Neuronal stem cell (in vitro differentiated cells): ENCODE measurements at regions not wholly inside any gene's neighbourhood (a gene's known extent, or its start where the extent isn't known, plus 50 kb on each side); places are given as distances from the start of the nearest gene placed in this dataset.

Experiments
- DNase-seq: peaks from one replicate; pipeline ENCODE4 v3.0.0-alpha.2; 2013; ENCODE audit warnings: low spot score
- H2AFZ ChIP-seq: one replicate; pipeline ENCODE4 v1.6.1; 2013; ENCODE audit warnings: mild to moderate bottlenecking, low read length, inconsistent platforms
- H2AK5ac ChIP-seq: 2 replicates; pipeline ENCODE4 v1.6.1; 2013; ENCODE audit warnings: low read depth, mild to moderate bottlenecking, inconsistent platforms, low read length, moderate library complexity, mixed read lengths
- H2BK120ac ChIP-seq: 2 replicates; pipeline ENCODE4 v1.6.1; 2013; ENCODE audit warnings: low read depth, mild to moderate bottlenecking, inconsistent platforms, low read length, moderate library complexity, mixed read lengths
- H2BK12ac ChIP-seq: one replicate; pipeline ENCODE4 v1.6.1; 2013; ENCODE audit warnings: low read length, inconsistent platforms
- H2BK15ac ChIP-seq: 2 replicates; pipeline ENCODE4 v1.6.1; 2013; ENCODE audit warnings: mild to moderate bottlenecking, low read length, inconsistent platforms, mixed read lengths
- H2BK5ac ChIP-seq: one replicate; pipeline ENCODE4 v1.6.1; 2013; ENCODE audit warnings: inconsistent platforms, mild to moderate bottlenecking, low read length, moderate library complexity
- H3K14ac ChIP-seq: one replicate; pipeline ENCODE4 v1.6.1; 2013; ENCODE audit warnings: low read length, inconsistent platforms
- H3K18ac ChIP-seq: 2 replicates; pipeline ENCODE4 v1.6.1; 2013; ENCODE audit warnings: low read length, inconsistent platforms
- H3K23ac ChIP-seq: 2 replicates; pipeline ENCODE4 v1.6.1; 2013; ENCODE audit warnings: low read depth, mild to moderate bottlenecking, mixed read lengths, low read length, inconsistent platforms; ENCODE audit not compliant: poor library complexity
- H3K27ac ChIP-seq: replicated peaks from 3 replicates; pipeline ENCODE4 v1.5.1; 2013; ENCODE audit warnings: low read length, inconsistent platforms
- H3K27me3 ChIP-seq, 3 experiments: 2 replicates each; pipeline ENCODE4 v1.6.1; 2013; ENCODE audit warnings: low read length in 3 of 3, mild to moderate bottlenecking in 2 of 3, inconsistent platforms in 1 of 3, low read depth in 1 of 3, mixed read lengths in 1 of 3, moderate library complexity in 1 of 3; ENCODE audit not compliant: control insufficient read depth in 3 of 3, insufficient read depth in 3 of 3
- H3K36me3 ChIP-seq, 2 donors: replicated peaks in 1 of 2; 2 replicates each; pipeline ENCODE4 v1.6.1; 2013; ENCODE audit warnings: low read length in 2 of 2; ENCODE audit not compliant: control insufficient read depth in 2 of 2, insufficient read depth in 2 of 2
- H3K4ac ChIP-seq: 2 replicates; pipeline ENCODE4 v1.6.1; 2013; ENCODE audit warnings: inconsistent platforms, mild to moderate bottlenecking, low read length, moderate library complexity
- H3K4me1 ChIP-seq, 2 donors: 1 replicate in 1 of 2; 2 replicates in 1 of 2; pipeline ENCODE4 v1.6.1; 2013; ENCODE audit warnings: low read length in 2 of 2, low read depth in 1 of 2; ENCODE audit not compliant: control insufficient read depth in 2 of 2, insufficient read depth in 1 of 2
- H3K4me2 ChIP-seq: one replicate; pipeline ENCODE4 v1.6.1; 2013; ENCODE audit warnings: mild to moderate bottlenecking, low read length, inconsistent platforms; ENCODE audit not compliant: insufficient read depth, poor library complexity, severe bottlenecking
- H3K4me3 ChIP-seq, 2 donors: 2 replicates each; pipeline ENCODE4 v1.5.1; 2013; ENCODE audit warnings: low read length in 2 of 2, mild to moderate bottlenecking in 2 of 2, inconsistent platforms in 1 of 2, moderate library complexity in 1 of 2
- H3K79me1 ChIP-seq: one replicate; pipeline ENCODE4 v1.6.1; 2013; ENCODE audit warnings: low read depth, mild to moderate bottlenecking, inconsistent platforms, low read length, moderate library complexity
- H3K9ac ChIP-seq: one replicate; pipeline ENCODE4 v1.6.1; 2013; ENCODE audit warnings: mild to moderate bottlenecking, low read depth, low read length, inconsistent platforms; ENCODE audit not compliant: poor library complexity
- H3K9me3 ChIP-seq, 2 donors: replicated peaks in 1 of 2; 2 replicates each; pipeline versions ENCODE3 to v1.6.1; 2013; ENCODE audit warnings: low read length in 2 of 2, mild to moderate bottlenecking in 2 of 2, inconsistent platforms in 1 of 2, low read depth in 1 of 2, mixed read lengths in 1 of 2, moderate library complexity in 1 of 2; ENCODE audit not compliant: control insufficient read depth in 2 of 2, insufficient read depth in 1 of 2
- H4K8ac ChIP-seq: one replicate; pipeline ENCODE4 v1.6.1; 2013; ENCODE audit warnings: low read depth, mild to moderate bottlenecking, inconsistent platforms, low read length, moderate library complexity
- H4K91ac ChIP-seq: one replicate; pipeline ENCODE4 v1.6.1; 2013; ENCODE audit warnings: low read length, low read depth, mild to moderate bottlenecking, inconsistent platforms; ENCODE audit not compliant: poor library complexity
- WGBS, 2 donors: extraction: QIAGEN DNeasy Blood & Tissue Kit; methylation state at CpG; one replicate each; pipeline ENCODE4 v1.1.7; 2013; ENCODE audit warnings: missing lambda C conversion rate in 2 of 2, mixed read lengths in 1 of 2; ENCODE audit not compliant: insufficient read length in 2 of 2, insufficient replicate concordance in 1 of 2; ENCODE audit errors: extremely low coverage in 2 of 2; 5-methylcytosine and 5-hydroxymethylcytosine counted together

GRCh38 chr4:33085709-33086108 lies 2365.5 kb downstream of the PCDH7 start:
- Histone ChIP-seq H3K9me3 (no peaks in the 10 kb centered on the region), H2BK5ac (no peak overlapping the region), H2AFZ (no peak overlapping the region), H3K18ac (no peak overlapping the region), H2BK120ac (no peak overlapping the region), H3K27me3 (no peaks in the 10 kb centered on the region), H3K36me3 (no peaks in the 10 kb centered on the region), H3K14ac (no peak overlapping the region), H4K8ac (no peak overlapping the region), H3K4me1 (peaks cover 0 to 5% of the 10 kb centered on the region in 2 donors), H3K4me3 (no peak overlapping the region), H2AK5ac (no peak overlapping the region), H3K9ac (no peak overlapping the region), H3K4ac (no peak overlapping the region), H3K4me2 (no peak overlapping the region), H3K27ac (no peak overlapping the region), H3K23ac (no peak overlapping the region), H2BK15ac (no peak overlapping the region), H3K79me1 (no peaks in the 10 kb centered on the region), H4K91ac (no peak overlapping the region), H2BK12ac (no peak overlapping the region)
- WGBS, 2 donors, result no CpG with 5 or more reads among the region's 2 CpGs
- no peak for DNase-seq

GRCh38 chr4:33086331-33086925 lies 2366.3 kb downstream of the PCDH7 start:
- H3K14ac ChIP-seq, result no peak overlapping the region
- H4K91ac ChIP-seq, result no peak overlapping the region
- no peaks in the 10 kb centered on the region for H3K79me1 ChIP-seq
- no peak overlapping the region for H2BK5ac ChIP-seq
- no CpG with 5 or more reads among the region's 2 CpGs for WGBS, 2 donors
- no peak overlapping the region for H2BK15ac ChIP-seq
- no peaks in the 10 kb centered on the region for H3K27me3 ChIP-seq
- H3K4ac ChIP-seq, result no peak overlapping the region
- H3K23ac ChIP-seq, result no peak overlapping the region
- H3K36me3 ChIP-seq, result no peaks in the 10 kb centered on the region
- no peak overlapping the region for H3K4me3 ChIP-seq
- H3K9me3 ChIP-seq, result no peaks in the 10 kb centered on the region
- no peak overlapping the region for H2AFZ ChIP-seq
- H4K8ac ChIP-seq, result no peak overlapping the region
- H2BK12ac ChIP-seq, result no peak overlapping the region
- H3K4me2 ChIP-seq, result no peak overlapping the region
- H3K4me1 ChIP-seq, result peaks cover 0 to 5% of the 10 kb centered on the region in 2 donors
- H2BK120ac ChIP-seq, result no peak overlapping the region
- no peak overlapping the region for H3K18ac ChIP-seq
- no peak overlapping the region for H3K9ac ChIP-seq
- H2AK5ac ChIP-seq, result no peak overlapping the region
- H3K27ac ChIP-seq, result no peak overlapping the region
- DNase-seq, result no peak

DNA sequence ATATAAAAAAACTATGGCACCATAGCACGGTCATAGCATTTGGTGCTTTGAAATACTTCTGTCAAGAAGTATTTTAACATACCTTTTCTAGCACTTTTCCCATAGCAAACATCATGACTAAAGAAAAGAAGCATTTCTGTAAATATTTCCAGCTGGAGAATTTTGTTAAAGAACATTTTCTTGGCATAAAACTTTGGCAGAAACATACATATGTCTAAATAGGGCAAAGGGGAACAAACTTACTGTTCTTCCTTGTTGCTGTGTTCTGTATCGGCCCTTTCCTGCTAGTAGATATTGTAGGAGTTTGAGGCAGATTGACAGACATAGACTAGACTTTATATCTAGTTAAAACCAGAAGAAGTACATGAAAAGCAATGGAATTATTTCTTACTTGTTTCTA lies 2368.5 kb downstream of the PCDH7 start:
- H4K91ac ChIP-seq, result no peak overlapping the region
- no peak overlapping the region for H3K18ac ChIP-seq
- no peak overlapping the region for H4K8ac ChIP-seq
- no peak overlapping the region for H3K27ac ChIP-seq
- H3K23ac ChIP-seq, result no peak overlapping the region
- H2BK5ac ChIP-seq, result no peak overlapping the region
- no peak overlapping the region for H2BK120ac ChIP-seq
- no peaks in the 10 kb centered on the region for H3K27me3 ChIP-seq
- no peak overlapping the region for H2BK12ac ChIP-seq
- no peak overlapping the region for H2AK5ac ChIP-seq
- H2BK15ac ChIP-seq, result no peak overlapping the region
- no peak overlapping the region for H3K4me2 ChIP-seq
- peaks cover 0 to 5% of the 10 kb centered on the region in 2 donors for H3K4me1 ChIP-seq
- no peak for DNase-seq
- no peaks in the 10 kb centered on the region for H3K36me3 ChIP-seq
- no peaks in the 10 kb centered on the region for H3K9me3 ChIP-seq
- H3K14ac ChIP-seq, result no peak overlapping the region
- H3K4ac ChIP-seq, result no peak overlapping the region
- no peak overlapping the region for H2AFZ ChIP-seq
- H3K79me1 ChIP-seq, result no peaks in the 10 kb centered on the region
- no peak overlapping the region for H3K9ac ChIP-seq
- no peak overlapping the region for H3K4me3 ChIP-seq
- WGBS, 2 donors, result no CpG with 5 or more reads among the region's 2 CpGs

DNA sequence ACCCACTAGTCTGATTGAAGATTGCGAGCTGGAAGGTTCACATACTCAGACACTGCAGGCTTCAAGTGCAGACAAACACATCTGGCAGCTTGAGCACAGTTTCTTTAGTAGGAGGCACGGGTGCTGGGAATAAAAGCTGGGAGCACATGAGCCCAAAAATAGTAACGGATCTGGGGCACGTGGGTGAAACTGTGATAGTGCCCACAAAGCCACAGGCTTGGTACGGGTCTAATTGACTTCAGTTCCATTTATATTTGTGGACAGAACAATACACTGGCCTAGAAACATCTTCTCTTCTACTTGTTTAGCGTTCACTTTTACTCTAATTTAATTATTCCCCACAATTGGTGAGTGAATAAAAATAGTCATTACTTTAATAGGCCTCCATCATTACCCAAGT lies 2370.7 kb downstream of the PCDH7 start:
- no peak overlapping the region for H2BK12ac ChIP-seq
- no peak overlapping the region for H3K27ac ChIP-seq
- no peak overlapping the region for H2BK15ac ChIP-seq
- no peak overlapping the region for H3K23ac ChIP-seq
- no peak overlapping the region for H4K91ac ChIP-seq
- no peak for DNase-seq
- no peak overlapping the region for H3K18ac ChIP-seq
- no peak overlapping the region for H2AK5ac ChIP-seq
- H3K9ac ChIP-seq, result no peak overlapping the region
- H3K4me2 ChIP-seq, result no peak overlapping the region
- H3K4me3 ChIP-seq, result no peak overlapping the region
- H3K27me3 ChIP-seq, result no peaks in the 10 kb centered on the region
- no peaks in the 10 kb centered on the region for H3K9me3 ChIP-seq
- no peak overlapping the region for H3K4ac ChIP-seq
- no peaks in the 10 kb centered on the region for H3K36me3 ChIP-seq
- H2BK5ac ChIP-seq, result no peak overlapping the region
- no peak overlapping the region for H3K14ac ChIP-seq
- H3K79me1 ChIP-seq, result no peaks in the 10 kb centered on the region
- H2BK120ac ChIP-seq, result no peak overlapping the region
- no peak overlapping the region for H2AFZ ChIP-seq
- no CpG with 5 or more reads among the region's 6 CpGs for WGBS, 2 donors
- H3K4me1 ChIP-seq, result peaks cover 0 to 5% of the 10 kb centered on the region in 2 donors
- no peak overlapping the region for H4K8ac ChIP-seq
